ENCODE measurements at regions not wholly inside any gene's neighbourhood (a gene's known extent, or its start where the extent isn't known, plus 50 kb on each side); places are given as distances from the start of the nearest gene placed in this dataset.

DNA sequence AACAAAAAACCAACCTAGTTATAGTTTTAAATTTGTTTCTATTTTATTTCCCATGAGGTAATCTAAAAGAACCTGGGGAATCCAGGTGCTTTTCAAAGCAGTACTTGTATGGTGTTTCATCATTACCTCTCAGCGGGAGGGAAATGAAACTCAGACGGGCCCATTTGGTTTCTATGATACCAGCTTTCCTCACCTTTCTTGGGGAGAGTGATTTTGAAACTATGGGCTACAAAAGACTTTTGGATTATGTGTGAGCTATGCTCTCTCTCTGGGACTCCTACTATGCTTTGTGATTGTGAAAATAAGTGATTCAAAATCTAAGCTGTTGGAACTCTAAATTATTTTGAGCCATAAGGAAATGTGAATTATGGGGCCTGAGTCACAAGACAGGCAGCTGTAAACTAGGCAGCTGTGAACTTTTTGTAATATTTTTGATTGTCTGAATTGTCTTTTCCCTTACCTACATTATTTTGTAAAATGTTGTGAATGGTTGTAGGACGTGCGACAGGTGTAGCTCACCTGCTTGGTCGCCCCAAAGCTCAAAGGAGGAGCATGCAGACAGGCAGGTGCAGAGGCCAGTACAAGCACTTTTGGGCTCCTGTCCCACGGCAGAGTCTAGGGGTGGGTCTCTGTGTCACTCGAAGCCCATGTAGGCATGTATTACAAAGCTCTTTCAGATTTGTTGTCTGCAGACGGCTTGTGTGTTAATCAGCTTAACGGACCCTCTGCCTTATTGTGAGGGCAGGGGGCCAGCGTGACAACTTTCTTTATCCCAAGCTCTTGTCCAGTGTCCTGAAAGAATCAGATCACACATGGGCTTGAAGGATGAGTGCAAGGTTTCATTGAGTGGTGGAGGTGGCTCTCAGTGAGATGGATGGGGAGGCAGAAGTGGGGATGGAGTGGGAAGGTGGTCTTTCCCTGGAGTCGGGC, 64.8 kb upstream of the BACH1 start (continued):
- no peak for TF ChIP-seq TAF1 (IDR thresholded peaks at IDR 0.05; ENCODE audit: borderline replicate concordance, low read depth, low read length)
- TF ChIP-seq RUNX3 (IDR thresholded peaks at IDR 0.05; ENCODE audit: low read length) = peak; percentile 89
- TF ChIP-seq TCF7 (IDR thresholded peaks at IDR 0.05; ENCODE audit: borderline replicate concordance) = peak; percentile 64; the same call in 1 of the 2 replicates
- no peak for TF ChIP-seq SMC3 (IDR thresholded peaks at IDR 0.05; ENCODE audit: borderline replicate concordance, low read length)
- TF ChIP-seq FOXM1 (IDR thresholded peaks at IDR 0.05; ENCODE audit: low read depth, low read length) = peak; percentile 97; the same call in 1 of the 2 replicates
- TF ChIP-seq LARP7 (IDR thresholded peaks at IDR 0.05) = no peak
- TF ChIP-seq NRF1 (conservative IDR thresholded peaks at IDR 0.05; ENCODE audit: low read depth, low read length) = no peak
- TF ChIP-seq MYC (IDR thresholded peaks at IDR 0.05; ENCODE audit: insufficient read depth, insufficient read length, insufficient replicate concordance, low read length, severe bottlenecking) = no peak
- peak in 1 of 2 experiments; percentile 97; a peak in 2 of 4 replicates for TF ChIP-seq ETV6 (conservative IDR thresholded peaks at IDR 0.05 in 1 of 2, IDR thresholded peaks at IDR 0.05 in 1 of 2; ENCODE audit: borderline replicate concordance in 1 of 2, low read depth in 1 of 2)
- peak; percentile 52; the same call in 1 of the 2 replicates for TF ChIP-seq PAX5 (IDR thresholded peaks at IDR 0.05; ENCODE audit: borderline replicate concordance, low read depth, low read length)
- TF ChIP-seq CHD2 (IDR thresholded peaks at IDR 0.05; ENCODE audit: borderline replicate concordance, low read depth, low read length) = peak; percentile 51; the same call in 1 of the 2 replicates
- TF ChIP-seq, protein P1, sequence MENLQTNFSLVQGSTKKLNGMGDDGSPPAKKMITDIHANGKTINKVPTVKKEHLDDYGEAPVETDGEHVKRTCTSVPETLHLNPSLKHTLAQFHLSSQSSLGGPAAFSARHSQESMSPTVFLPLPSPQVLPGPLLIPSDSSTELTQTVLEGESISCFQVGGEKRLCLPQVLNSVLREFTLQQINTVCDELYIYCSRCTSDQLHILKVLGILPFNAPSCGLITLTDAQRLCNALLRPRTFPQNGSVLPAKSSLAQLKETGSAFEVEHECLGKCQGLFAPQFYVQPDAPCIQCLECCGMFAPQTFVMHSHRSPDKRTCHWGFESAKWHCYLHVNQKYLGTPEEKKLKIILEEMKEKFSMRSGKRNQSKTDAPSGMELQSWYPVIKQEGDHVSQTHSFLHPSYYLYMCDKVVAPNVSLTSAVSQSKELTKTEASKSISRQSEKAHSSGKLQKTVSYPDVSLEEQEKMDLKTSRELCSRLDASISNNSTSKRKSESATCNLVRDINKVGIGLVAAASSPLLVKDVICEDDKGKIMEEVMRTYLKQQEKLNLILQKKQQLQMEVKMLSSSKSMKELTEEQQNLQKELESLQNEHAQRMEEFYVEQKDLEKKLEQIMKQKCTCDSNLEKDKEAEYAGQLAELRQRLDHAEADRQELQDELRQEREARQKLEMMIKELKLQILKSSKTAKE (IDR thresholded peaks at IDR 0.05; ENCODE audit: low read depth, poor library complexity, severe bottlenecking) = peak; percentile 90
- TF ChIP-seq, protein P2, sequence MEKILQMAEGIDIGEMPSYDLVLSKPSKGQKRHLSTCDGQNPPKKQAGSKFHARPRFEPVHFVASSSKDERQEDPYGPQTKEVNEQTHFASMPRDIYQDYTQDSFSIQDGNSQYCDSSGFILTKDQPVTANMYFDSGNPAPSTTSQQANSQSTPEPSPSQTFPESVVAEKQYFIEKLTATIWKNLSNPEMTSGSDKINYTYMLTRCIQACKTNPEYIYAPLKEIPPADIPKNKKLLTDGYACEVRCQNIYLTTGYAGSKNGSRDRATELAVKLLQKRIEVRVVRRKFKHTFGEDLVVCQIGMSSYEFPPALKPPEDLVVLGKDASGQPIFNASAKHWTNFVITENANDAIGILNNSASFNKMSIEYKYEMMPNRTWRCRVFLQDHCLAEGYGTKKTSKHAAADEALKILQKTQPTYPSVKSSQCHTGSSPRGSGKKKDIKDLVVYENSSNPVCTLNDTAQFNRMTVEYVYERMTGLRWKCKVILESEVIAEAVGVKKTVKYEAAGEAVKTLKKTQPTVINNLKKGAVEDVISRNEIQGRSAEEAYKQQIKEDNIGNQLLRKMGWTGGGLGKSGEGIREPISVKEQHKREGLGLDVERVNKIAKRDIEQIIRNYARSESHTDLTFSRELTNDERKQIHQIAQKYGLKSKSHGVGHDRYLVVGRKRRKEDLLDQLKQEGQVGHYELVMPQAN (conservative IDR thresholded peaks at IDR 0.05) = no peak
- TF ChIP-seq HDAC2 (IDR thresholded peaks at IDR 0.05) = no peak
- TF ChIP-seq, protein P3, sequence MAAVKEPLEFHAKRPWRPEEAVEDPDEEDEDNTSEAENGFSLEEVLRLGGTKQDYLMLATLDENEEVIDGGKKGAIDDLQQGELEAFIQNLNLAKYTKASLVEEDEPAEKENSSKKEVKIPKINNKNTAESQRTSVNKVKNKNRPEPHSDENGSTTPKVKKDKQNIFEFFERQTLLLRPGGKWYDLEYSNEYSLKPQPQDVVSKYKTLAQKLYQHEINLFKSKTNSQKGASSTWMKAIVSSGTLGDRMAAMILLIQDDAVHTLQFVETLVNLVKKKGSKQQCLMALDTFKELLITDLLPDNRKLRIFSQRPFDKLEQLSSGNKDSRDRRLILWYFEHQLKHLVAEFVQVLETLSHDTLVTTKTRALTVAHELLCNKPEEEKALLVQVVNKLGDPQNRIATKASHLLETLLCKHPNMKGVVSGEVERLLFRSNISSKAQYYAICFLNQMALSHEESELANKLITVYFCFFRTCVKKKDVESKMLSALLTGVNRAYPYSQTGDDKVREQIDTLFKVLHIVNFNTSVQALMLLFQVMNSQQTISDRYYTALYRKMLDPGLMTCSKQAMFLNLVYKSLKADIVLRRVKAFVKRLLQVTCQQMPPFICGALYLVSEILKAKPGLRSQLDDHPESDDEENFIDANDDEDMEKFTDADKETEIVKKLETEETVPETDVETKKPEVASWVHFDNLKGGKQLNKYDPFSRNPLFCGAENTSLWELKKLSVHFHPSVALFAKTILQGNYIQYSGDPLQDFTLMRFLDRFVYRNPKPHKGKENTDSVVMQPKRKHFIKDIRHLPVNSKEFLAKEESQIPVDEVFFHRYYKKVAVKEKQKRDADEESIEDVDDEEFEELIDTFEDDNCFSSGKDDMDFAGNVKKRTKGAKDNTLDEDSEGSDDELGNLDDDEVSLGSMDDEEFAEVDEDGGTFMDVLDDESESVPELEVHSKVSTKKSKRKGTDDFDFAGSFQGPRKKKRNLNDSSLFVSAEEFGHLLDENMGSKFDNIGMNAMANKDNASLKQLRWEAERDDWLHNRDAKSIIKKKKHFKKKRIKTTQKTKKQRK (IDR thresholded peaks at IDR 0.05; ENCODE audit: low read depth, low read length) = no peak
- no peak for TF ChIP-seq SUZ12 (IDR thresholded peaks at IDR 0.05; ENCODE audit: unreplicated experiment)
- peak; percentile 99 for TF ChIP-seq NFIC (IDR thresholded peaks at IDR 0.05; ENCODE audit: low read depth, low read length)
- no peak for TF ChIP-seq FOS (IDR thresholded peaks at IDR 0.05; ENCODE audit: borderline replicate concordance, extremely low read depth, insufficient read length)
- TF ChIP-seq, protein P4, sequence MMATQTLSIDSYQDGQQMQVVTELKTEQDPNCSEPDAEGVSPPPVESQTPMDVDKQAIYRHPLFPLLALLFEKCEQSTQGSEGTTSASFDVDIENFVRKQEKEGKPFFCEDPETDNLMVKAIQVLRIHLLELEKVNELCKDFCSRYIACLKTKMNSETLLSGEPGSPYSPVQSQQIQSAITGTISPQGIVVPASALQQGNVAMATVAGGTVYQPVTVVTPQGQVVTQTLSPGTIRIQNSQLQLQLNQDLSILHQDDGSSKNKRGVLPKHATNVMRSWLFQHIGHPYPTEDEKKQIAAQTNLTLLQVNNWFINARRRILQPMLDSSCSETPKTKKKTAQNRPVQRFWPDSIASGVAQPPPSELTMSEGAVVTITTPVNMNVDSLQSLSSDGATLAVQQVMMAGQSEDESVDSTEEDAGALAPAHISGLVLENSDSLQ (IDR thresholded peaks at IDR 0.05) = peak; percentile 16; the same call in 1 of the 2 replicates
- no peak for TF ChIP-seq KAT2A (conservative IDR thresholded peaks at IDR 0.05; ENCODE audit: control insufficient read depth, low read depth, low read length)
- TF ChIP-seq ZNF24 (IDR thresholded peaks at IDR 0.05) = no peak; the same call in 1 of the 2 replicates

Data from GM12878 (cell line).